Lower lobe of right lung (tissue), 2 donors: ENCODE measurements at regions not wholly inside any gene's neighbourhood (a gene's known extent, or its start where the extent isn't known, plus 50 kb on each side); places are given as distances from the start of the nearest gene placed in this dataset.

Experiments used
- ATAC-seq, 2 donors: fragments of 200-7000 bp; cut with Tn5 transposase; one replicate each; pipeline ENCODE4 v1.9.1; 2020 to 2022; ENCODE audit warnings: mild to moderate bottlenecking in 2 of 2, moderate library complexity in 2 of 2
- DNase-seq: peaks from one replicate; pipeline ENCODE4 v3.0.0-alpha.2; 2020
- H3K27ac ChIP-seq: fragments of 200-600 bp; one replicate; pipeline ENCODE4 v1.8.0; 2022
- H3K27me3 ChIP-seq: fragments of 200-600 bp; one replicate; pipeline ENCODE4 v1.8.0; 2022; ENCODE audit warnings: low read depth
- H3K36me3 ChIP-seq: fragments of 200-600 bp; one replicate; pipeline ENCODE4 v1.8.0; 2022; ENCODE audit warnings: mild to moderate bottlenecking
- H3K4me1 ChIP-seq: fragments of 200-600 bp; one replicate; pipeline ENCODE4 v1.8.0; 2022
- H3K4me3 ChIP-seq: fragments of 200-600 bp; one replicate; pipeline ENCODE4 v1.8.0; 2022; ENCODE audit warnings: mild to moderate bottlenecking
- H3K9me3 ChIP-seq: fragments of 200-600 bp; one replicate; pipeline ENCODE4 v1.8.0; 2022
- intact Hi-C: fragments of 100-400 bp; cut with DNase I; formaldehyde crosslinking; loops from one replicate; pipeline ENCODE4 v1.11.0; 2022
- TF ChIP-seq, protein P1 (sequence below): fragments of 200-600 bp; IDR thresholded peaks from one replicate; pipeline ENCODE4 v1.8.0; 2022; ENCODE audit warnings: antibody characterized with exemption, mild to moderate bottlenecking
- donor health status: DM: no; HTN: yes; CAD: no; lungs with severe emphysema.

- TF ChIP-seq, protein P1, sequence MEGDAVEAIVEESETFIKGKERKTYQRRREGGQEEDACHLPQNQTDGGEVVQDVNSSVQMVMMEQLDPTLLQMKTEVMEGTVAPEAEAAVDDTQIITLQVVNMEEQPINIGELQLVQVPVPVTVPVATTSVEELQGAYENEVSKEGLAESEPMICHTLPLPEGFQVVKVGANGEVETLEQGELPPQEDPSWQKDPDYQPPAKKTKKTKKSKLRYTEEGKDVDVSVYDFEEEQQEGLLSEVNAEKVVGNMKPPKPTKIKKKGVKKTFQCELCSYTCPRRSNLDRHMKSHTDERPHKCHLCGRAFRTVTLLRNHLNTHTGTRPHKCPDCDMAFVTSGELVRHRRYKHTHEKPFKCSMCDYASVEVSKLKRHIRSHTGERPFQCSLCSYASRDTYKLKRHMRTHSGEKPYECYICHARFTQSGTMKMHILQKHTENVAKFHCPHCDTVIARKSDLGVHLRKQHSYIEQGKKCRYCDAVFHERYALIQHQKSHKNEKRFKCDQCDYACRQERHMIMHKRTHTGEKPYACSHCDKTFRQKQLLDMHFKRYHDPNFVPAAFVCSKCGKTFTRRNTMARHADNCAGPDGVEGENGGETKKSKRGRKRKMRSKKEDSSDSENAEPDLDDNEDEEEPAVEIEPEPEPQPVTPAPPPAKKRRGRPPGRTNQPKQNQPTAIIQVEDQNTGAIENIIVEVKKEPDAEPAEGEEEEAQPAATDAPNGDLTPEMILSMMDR = no peak
- Histone ChIP-seq H3K4me3 (no peak overlapping the region), H3K9me3 (no peaks in the 10 kb centered on the region), H3K27me3 (no peaks in the 10 kb centered on the region), H3K4me1 (no peaks in the 10 kb centered on the region), H3K27ac (no peak overlapping the region), H3K36me3 (no peaks in the 10 kb centered on the region)
- no peak for DNase-seq
- no peak for ATAC-seq
- intact Hi-C loops = no loop called here
These were observed 206.6 kb upstream of the RBMS1 start for GRCh38 chr2:160700021-160700814.

GRCh38 chr2:160701822-160702221 lies 208.2 kb upstream of the RBMS1 start:
- intact Hi-C loops = no loop called here
- no peaks in the 10 kb centered on the region for H3K27me3 ChIP-seq
- TF ChIP-seq, protein P1 = no peak
- no peaks in the 10 kb centered on the region for H3K4me1 ChIP-seq
- no peak for DNase-seq
- H3K36me3 ChIP-seq = no peaks in the 10 kb centered on the region
- H3K9me3 ChIP-seq = no peaks in the 10 kb centered on the region
- H3K4me3 ChIP-seq = no peak overlapping the region
- ATAC-seq = no peak
- no peak overlapping the region for H3K27ac ChIP-seq

DNA sequence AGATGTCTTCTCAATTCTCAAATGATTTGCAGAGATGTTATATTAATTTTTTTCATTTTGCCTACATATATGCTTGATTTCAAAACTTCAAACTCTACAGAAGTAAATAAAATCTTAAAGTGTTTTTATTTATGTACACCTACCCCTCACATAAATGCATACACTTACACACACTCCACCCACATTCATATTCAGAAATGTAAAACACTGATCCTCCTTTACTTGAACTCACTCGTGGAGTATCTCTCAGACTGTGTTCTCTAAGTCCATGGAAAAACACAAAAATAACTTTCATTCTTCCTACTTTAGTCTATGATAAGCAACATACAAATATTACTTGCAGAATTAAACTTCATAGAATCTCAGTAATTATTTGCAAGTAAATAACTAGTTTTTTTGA lies 209.1 kb upstream of the RBMS1 start:
- Histone ChIP-seq H3K27me3 (no peaks in the 10 kb centered on the region), H3K4me1 (no peaks in the 10 kb centered on the region), H3K4me3 (no peak overlapping the region), H3K27ac (no peak overlapping the region), H3K36me3 (no peaks in the 10 kb centered on the region), H3K9me3 (no peaks in the 10 kb centered on the region)
- TF ChIP-seq, protein P1 = no peak
- DNase-seq = no peak
- intact Hi-C loops = no loop called here
- ATAC-seq = no peak

DNA sequence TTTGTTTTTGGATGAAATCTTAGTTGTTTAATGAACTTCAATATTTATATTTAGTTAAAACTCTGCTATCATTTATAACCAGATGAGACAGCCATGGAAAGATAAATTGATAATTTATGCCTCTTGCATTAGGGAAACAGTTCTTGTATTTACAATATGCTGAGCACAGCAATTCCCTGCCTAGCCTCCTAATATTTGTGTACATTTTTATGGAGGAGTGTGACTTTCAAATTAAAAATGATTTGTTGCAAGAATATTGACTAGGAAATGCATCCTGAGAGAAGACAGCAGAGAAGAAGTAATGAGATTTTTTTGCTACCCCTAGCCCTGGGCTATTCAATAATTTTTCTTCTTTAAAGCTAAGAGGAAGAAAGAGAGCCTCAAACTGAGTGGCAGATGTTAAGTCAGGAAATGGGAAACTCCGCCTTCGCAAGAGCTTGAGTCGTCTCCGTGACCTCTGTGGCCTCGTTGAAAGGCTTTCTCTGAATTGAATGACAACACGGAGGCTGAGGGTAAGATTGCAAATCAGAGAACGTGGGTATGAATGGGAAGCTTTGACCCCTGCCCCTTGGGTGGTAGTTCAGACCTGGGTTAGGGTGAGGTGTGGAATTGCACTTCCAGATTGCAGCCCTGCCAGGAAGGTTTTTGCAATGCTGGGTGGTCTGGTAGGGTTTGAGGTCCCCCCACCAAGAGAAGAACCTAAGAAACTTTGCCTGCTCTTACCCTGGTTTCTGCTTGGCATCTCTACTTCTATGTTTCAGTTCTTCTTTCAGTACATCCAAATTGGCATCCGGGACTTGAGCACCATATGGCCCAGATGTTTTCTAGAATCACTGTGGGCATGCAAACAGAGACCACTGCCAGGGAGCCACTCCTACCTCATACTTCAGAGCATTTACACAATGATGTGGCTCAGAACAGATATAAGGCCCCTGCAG lies 210.3 kb upstream of the RBMS1 start:
- ATAC-seq (peak; percentile 62 to 75), DNase-seq (peak; percentile 47)
- Histone ChIP-seq H3K9me3 (no peaks in the 10 kb centered on the region), H3K36me3 (no peaks in the 10 kb centered on the region), H3K4me1 (no peaks in the 10 kb centered on the region), H3K27ac (no peak overlapping the region), H3K27me3 (no peaks in the 10 kb centered on the region), H3K4me3 (no peak overlapping the region)
- TF ChIP-seq, protein P1 = no peak
- intact Hi-C loops = no loop called here

- Histone ChIP-seq H3K9me3 (no peaks in the 10 kb centered on the region), H3K4me3 (no peak overlapping the region), H3K27ac (no peak overlapping the region), H3K36me3 (no peaks in the 10 kb centered on the region), H3K4me1 (no peaks in the 10 kb centered on the region), H3K27me3 (no peaks in the 10 kb centered on the region)
- intact Hi-C loops = no loop called here
- ATAC-seq = no peak
- DNase-seq = no peak
- TF ChIP-seq, protein P1 = no peak
These were observed 221.8 kb upstream of the RBMS1 start for GRCh38 chr2:160715428-160715827.
